ENCODE measurements at regions not wholly inside any gene's neighbourhood (a gene's known extent, or its start where the extent isn't known, plus 50 kb on each side); places are given as distances from the start of the nearest gene placed in this dataset.

DNA sequence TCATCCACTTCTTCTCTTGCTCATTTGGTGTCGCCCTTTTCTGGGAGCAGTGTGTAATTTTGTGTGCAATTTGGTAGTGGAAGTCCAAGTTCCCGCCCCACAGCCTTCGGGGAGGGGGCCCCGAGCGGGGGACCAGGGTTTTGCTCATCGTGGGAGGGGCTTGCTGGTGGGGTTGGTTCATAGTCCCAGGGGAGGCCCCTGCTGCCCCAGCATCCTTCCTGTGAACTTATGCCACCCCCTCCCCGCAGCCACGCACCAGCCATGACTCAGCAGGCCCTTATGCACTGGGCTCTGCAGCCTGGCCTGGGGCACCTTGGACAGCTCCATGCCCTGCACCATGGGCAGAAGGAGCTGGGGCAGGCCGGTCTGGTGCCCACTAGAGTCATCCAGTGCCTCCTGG lies 1183.6 kb downstream of the BRD1 start:
- no peak for DNase-seq (ENCODE audit: low read depth in 2 of 2)

DNA sequence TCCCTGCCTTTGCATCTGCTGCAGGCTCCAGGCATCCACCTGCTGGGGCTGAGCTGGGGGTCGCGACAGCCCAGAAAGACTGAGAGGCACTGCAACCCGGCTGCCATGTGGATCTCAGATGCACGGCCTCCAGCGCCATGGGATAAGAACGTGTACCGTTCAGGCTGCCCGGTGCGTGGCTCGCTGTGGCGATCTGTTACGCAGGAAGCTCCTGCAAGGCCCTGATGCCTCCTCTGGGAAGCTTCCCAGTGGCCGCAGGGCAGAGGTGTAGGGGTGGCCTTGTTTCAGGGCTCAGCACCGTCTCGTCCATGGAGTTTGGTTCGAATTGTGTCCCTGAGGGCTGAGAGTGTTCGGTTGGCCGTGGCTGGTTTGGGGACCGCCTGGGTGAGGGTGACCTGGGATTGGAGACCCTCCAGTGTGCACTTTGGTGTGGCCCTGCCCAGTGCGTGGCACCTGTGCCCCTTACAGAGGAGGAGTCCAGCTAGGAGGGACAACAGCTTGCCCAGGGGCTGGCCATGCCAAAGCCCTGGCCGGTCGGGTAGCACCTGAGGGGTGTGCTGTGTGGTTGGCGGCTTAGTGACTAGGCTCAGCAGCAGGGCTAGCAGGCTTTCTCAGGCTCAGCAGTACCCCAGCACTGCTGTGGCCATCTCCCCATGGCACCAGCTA lies 1184.5 kb downstream of the BRD1 start:
- no peak for DNase-seq (ENCODE audit: low read depth in 2 of 2)

- no peak for DNase-seq (ENCODE audit: low read depth in 2 of 2)
Observed at GRCh38 chr22:48642550-48642949, 1185.1 kb downstream of the BRD1 start.

DNA sequence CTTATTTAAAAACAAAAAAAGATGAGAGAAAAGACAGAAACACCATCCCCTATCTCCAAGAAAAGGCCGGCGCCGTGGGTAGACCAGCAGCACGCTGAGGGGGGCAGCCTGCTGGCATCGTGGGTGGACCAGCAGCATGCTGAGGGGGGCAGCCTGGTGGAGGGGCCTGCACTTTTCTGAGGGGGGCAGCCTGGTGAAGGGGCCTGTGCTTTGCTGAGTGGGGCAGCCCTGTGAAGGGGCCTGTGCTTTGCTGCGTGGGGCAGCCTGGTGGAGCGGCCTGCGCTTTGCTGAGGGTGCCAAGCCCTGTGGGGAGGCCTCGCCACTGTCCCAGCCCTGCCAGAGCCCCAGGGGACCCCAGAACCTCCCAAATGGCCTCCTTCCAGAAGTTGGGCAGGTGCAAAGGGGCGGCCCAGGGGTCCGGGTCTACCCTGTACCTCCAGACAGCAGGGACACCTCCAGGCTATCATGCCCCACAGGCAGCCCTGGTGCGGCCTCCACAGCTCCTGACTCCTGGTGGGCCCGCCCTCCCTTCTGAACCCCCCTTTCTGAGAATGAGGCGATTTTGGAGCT lies 1185.7 kb downstream of the BRD1 start:
- no peak for DNase-seq (ENCODE audit: low read depth in 2 of 2)

DNA sequence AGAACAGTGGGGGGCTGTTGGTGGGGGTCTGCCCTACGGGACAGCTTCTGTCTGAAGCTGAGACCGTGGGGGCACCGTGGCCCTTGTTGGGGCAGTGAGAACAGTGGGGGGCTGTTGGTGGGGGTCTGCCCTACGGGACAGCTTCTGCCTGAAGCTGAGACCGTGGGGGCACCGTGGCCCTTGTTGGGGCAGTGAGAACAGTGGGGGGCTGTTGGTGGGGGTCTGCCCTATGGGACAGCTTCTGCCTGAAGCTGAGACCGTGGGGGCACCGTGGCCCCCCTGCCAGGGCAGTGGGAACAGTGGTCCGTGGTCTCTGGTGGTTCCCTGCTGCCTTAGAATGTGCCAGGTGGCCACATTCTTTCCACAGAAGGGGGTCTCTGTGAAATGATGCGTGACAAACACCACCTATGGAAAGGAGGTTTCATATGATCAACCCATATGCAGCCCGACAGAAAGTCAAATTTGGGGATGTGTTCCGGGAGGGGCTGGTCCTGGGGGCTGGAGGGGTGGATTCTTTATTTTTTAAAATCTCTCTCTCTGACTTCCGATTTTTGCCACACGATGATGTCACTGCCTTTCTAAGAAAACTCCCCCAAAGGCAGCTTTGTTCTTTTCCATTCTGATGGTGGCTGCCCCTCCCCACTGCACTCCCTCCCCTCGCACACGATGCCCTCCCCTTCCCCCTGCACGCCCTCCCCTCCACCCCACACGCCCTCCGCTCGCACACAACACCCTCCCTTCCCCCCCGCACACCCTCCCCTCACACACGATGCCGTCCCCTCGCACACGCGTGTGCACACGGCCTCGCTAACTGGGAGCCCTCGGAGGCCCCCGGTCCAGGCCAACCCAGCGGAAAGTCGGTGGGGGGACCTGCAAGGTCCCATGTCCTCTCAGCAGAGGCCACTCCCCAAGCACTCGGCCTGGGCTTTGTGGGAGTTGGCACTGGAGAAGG lies 1186.5 kb downstream of the BRD1 start:
- no peak for DNase-seq (ENCODE audit: low read depth in 2 of 2)

DNA sequence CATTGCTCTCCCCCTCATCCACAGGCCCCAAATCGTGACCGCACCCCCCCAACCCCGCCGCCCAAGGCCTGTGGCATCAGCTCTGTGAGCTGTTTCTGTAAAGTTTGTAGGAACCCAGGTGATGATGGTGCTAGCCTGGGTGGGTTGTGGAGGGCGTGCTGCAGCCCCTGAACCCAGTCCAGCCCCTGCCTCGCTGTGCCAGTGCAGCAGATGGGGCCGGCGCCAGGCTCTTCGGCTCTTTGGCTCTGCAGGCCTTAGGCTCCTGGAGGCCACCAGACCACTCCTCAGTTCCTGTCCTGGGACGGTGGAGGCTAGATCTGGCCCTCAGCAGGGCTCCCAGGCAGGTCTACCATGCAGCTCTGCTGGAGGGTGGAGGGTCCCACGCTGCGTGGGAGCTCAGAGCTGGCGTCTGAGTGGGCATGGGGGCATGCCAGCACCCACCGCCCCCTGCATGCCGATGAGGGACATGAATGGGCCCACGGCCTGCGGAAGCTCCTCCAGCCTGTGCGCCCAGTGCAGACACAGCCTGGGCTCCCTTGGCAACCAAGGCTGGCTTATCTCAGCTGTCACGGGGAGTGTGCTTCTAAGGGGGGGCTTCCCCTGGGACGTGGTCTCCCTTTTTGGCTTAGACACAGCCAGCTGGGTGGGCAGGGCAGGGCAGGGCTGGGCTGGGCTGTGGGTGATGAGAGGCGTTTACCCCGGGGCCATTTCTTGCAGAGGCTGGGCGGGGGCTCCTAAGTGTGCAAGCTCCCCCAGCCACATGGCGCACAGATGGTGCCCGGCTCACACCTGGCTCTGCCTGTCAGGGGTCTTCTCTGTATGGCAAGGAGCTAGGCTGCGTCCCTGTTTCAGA lies 1187.6 kb downstream of the BRD1 start:
- DNase-seq (ENCODE audit: low read depth in 2 of 2) = no peak

DNA sequence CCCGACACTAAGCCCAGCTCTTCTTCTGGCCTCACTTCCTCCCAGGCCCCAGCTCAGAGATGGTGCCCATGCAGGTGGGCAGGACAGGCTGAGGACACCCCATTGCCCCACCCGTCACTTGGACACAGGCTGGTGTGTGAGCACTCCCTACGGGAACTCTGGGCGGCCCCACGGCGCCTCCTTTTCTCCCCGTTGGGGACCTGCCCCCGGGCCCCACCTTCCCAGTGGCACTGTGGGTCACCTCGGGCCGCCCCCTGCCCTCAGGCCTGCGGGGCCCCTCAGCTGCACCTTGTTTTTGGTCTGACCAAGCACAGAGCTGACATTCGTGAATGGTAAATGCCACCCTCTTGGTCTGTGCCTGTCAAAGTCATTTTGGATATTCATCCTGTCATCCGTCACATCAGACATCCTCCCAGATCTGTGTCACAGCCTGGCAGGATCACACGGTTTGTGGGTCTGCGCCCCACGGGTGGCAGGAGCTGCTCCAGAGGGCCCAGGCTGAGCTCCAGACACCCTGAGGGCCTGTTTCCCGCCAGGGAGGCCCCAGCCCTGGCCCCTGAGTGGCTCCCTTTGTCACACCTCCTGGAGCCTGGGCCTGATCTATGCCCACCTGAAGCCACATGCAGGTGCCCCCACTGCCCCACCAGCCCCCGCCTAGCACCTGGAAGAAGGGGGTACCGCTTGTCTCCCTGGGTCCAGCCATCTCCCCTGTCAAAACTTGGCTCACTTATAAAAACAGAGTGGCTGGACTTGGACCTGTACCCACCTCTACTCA lies 1188.5 kb downstream of the BRD1 start:
- DNase-seq (ENCODE audit: low read depth in 2 of 2) = no peak

- no peak for DNase-seq (ENCODE audit: low read depth in 2 of 2)
Observed at GRCh38 chr22:48637231-48637630, 1190.4 kb downstream of the BRD1 start.

DNA sequence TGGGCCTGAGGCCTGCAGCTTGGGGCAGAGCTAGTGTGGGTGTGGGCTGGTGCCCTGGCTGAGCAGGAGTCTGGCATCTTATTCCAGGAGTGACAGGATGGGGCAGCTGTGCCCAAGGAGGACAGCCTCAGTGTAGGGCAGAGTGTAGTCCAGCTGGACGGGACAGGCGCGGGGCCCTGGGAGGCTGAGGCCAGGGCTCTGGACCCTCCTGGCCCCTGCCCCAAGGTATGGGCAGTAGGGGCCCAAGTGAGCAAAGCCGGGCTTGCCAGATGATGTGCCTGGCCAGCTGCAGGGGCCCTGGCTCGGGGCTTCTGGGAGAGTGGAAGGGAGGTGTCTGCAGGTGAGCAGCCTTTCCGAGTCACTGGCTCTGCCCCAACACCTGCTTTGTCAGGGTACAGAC lies 1190.9 kb downstream of the BRD1 start:
- no peak for DNase-seq (ENCODE audit: low read depth in 2 of 2)

- DNase-seq (ENCODE audit: low read depth in 2 of 2) = no peak
Observed at GRCh38 chr22:48635816-48636215, 1191.9 kb downstream of the BRD1 start.

GRCh38 chr22:48635031-48635430 lies 1192.6 kb downstream of the BRD1 start:
- DNase-seq (ENCODE audit: low read depth in 2 of 2) = no peak

DNA sequence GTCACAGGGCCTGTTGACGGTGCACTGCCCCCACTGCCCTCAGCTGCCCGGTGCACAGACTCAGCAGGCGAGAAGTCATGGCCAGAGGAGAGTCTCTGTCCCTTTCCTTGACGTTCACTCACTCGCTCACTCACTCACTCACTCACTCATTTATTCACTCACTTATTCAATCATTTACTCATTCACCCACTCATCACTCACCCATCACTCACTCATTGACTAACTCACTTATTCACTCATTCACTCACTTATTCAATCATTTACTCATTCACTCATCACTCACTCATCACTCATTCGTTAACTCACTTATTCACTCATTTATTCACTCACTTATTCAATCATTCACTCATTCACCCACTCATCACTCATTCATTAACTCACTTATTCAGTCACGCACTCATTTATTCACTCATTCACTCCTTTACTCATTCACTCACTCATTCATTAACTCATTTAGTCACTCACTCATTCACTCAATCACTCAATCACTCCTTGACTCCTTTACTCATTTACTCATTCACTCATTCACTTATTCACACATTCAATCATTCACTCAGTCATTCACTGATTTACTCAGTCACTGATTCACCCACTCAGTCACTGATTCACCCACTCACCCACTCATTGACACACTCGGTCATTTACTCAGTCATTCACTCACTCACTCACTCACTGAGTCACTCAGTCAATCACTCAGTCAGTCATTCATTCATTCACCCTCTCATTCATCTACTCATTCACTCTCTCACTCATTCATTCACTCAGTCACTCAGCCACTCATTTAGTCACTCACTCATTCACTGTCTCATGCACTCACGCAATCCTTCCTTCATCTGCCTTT lies 1193.5 kb downstream of the BRD1 start:
- DNase-seq (ENCODE audit: low read depth in 2 of 2) = no peak

- no peak for DNase-seq (ENCODE audit: low read depth in 2 of 2)
Observed at GRCh38 chr22:48632646-48633246, 1194.9 kb downstream of the BRD1 start.

DNA sequence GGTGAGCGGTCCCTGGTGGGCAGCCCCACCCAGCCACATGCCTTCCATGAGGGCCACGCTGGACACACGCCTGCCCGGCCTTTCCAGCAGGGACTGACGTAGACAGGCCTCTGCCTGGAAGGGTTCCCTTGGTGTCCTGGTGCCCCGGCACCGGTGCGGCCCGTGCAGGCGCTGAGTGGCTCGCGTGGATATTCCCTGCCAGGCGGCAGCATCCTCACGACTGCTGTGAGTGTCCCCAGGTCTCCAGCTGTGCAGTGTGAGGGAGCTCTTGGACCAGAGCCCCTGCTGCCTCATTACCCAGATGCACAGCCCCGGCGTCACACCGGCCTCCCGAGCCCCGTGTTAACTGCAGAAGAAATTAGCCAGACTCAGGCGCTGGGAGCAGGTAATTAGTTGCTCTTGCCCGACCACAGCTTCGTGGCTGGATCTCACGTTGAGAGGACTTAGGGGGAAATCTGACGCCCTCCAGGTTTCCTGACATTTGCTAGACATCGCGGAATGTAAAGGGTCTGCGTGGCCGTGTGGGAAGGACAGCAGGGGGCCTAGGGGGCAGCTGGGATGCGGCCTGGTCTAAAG lies 1196.3 kb downstream of the BRD1 start:
- DNase-seq (ENCODE audit: low read depth in 2 of 2) = no peak

DNA sequence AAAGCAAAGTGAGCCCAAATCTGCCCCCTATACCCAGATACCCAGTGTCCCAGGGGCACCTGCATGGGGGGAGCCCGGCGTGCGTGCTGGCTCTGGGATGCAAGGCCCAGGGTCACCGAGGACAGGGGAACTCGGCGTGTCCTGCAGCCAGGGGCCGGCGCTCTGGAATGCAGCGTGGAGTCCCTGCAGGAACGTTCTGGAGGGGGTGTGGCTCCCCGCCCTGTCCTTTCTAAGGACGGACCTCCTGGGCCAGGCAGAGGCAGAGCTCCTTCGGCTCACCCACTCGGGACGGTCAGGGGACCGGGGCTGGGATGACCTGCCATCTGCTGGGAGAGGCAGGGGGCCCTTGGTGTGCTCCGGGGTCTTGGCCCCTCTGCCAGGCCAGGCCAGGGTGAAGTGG lies 1196.8 kb downstream of the BRD1 start:
- no peak for DNase-seq (ENCODE audit: low read depth in 2 of 2)

DNA sequence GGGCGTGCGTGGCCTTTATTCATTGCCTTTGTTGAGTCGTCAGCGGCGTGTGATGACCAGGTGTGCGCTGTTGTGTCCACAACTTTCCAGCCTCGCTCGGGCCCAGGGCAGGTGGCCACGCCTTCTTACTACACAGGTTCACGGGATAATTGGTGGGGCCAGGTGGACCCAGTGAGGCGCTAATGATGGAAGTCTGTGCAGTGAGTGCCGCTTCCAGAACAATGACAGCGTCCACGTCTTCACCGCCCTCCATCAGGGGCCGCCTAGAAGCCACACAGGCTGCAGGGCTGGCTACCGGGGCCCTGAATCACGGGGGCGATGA lies 1197.3 kb downstream of the BRD1 start:
- DNase-seq (ENCODE audit: low read depth in 2 of 2) = no peak

DNA sequence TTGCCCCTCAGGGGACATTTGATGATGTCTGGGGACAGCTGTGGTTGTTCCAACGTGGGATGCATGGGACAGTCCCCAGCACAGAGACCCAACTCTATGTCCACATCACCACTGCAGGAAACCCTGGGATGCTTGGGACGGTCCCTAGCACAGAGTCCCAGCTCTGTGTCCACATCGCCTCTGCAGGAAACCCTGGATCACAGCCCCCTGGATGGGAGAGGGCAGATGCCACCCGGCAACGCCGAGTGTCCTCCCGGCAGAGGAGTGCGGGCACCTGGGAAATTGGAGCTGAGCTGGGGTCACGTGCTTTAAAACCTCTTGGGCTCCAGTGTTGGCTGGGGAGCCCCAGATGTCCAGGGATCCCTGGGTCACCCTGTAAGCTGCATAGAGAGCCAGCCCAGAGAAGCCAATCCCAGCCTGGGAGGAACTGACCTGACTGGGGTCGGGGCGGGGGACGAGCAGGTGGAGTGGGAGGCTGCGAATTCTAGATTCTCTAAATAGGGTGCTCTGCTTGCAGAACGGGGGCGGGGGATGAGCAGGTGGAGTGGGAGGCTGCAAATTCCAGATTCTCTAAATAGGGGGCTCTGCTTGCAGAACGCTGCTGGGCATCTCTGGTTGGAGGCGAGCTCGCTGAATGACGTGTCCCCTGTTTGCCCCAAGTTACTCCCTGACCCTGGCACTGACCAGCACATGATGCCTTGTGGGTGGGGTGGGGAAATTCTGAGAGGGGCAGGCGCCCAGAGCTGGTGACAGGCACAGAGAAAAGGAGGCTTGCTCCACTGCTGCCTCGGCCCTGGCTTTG lies 1197.8 kb downstream of the BRD1 start:
- no peak for DNase-seq (ENCODE audit: low read depth in 2 of 2)

- DNase-seq (ENCODE audit: low read depth in 2 of 2) = no peak
Observed at GRCh38 chr22:48628891-48629543, 1198.7 kb downstream of the BRD1 start.
